Activated CD8-positive, alpha-beta T cell treated with anti-CD3 and anti-CD28 coated beads for 36 hours (primary cell): ENCODE measurements at regions not wholly inside any gene's neighbourhood (a gene's known extent, or its start where the extent isn't known, plus 50 kb on each side); places are given as distances from the start of the nearest gene placed in this dataset.

Experiments
- ATAC-seq: fragments of 200-7000 bp; cut with Tn5 transposase; one replicate; pipeline ENCODE4 v1.10.0; 2021; ENCODE audit warnings: mild to moderate bottlenecking, moderate library complexity
- CTCF ChIA-PET: fragments of 350-600 bp; sonication (Branson Sonifier 250); formaldehyde crosslinking; loops from one replicate; lab custom pipeline; 2021; ENCODE audit warnings: antibody characterized with exemption; lab: Charles Lee
- POLR2A ChIA-PET: fragments of 350-600 bp; sonication (Branson Sonifier 250); formaldehyde crosslinking; loops from one replicate; lab custom pipeline; 2021; ENCODE audit warnings: antibody characterized with exemption; lab: Charles Lee
- DNase-seq: peaks from one replicate; pipeline ENCODE4 v3.0.0-alpha.2; 2020
- H3K27ac Mint-ChIP-seq: one replicate; pipeline ENCODE4 v1.8.0; 2021; ENCODE audit warnings: mild to moderate bottlenecking, mixed read lengths
- H3K27me3 Mint-ChIP-seq: one replicate; pipeline ENCODE4 v1.8.0; 2021; ENCODE audit warnings: mixed read lengths
- H3K36me3 Mint-ChIP-seq: one replicate; pipeline ENCODE4 v1.8.0; 2021; ENCODE audit warnings: low read depth, mixed read lengths
- H3K4me1 Mint-ChIP-seq: one replicate; pipeline ENCODE4 v1.8.0; 2021; ENCODE audit warnings: low read depth, mixed read lengths
- H3K4me3 Mint-ChIP-seq: one replicate; pipeline ENCODE4 v1.8.0; 2021; ENCODE audit warnings: mild to moderate bottlenecking, moderate library complexity, mixed read lengths
- H3K9me3 Mint-ChIP-seq: one replicate; pipeline ENCODE4 v1.8.0; 2021; ENCODE audit warnings: mixed read lengths
- CTCF ChIP-seq: fragments of 200-600 bp; IDR thresholded peaks from one replicate; pipeline ENCODE4 v1.8.0; 2022; ENCODE audit warnings: antibody characterized with exemption, mild to moderate bottlenecking
- intact Hi-C: fragments of 100-400 bp; cut with micrococcal nuclease; formaldehyde crosslinking; loops from one replicate; pipeline ENCODE4 v1.10.0; 2022

- peaks cover 4% of the 10 kb centered on the region for H3K4me1 Mint-ChIP-seq
- H3K4me3 Mint-ChIP-seq = no peak overlapping the region
- intact Hi-C loops = no loop called here
- CTCF ChIA-PET = no interaction called here
- H3K27me3 Mint-ChIP-seq = no peaks in the 10 kb centered on the region
- no peak for TF ChIP-seq CTCF
- H3K9me3 Mint-ChIP-seq = no peaks in the 10 kb centered on the region
- H3K36me3 Mint-ChIP-seq = no peaks in the 10 kb centered on the region
- no peak for DNase-seq
- POLR2A ChIA-PET = no interaction called here
- ATAC-seq = no peak
- no peak overlapping the region for H3K27ac Mint-ChIP-seq
Measured at GRCh38 chr4:22094217-22094616, 145.6 kb upstream of the KCNIP4 start.

- Mint-ChIP-seq H3K27me3 (no peaks in the 10 kb centered on the region), H3K36me3 (no peaks in the 10 kb centered on the region), H3K27ac (no peak overlapping the region), H3K4me1 (no peaks in the 10 kb centered on the region), H3K9me3 (no peaks in the 10 kb centered on the region), H3K4me3 (no peak overlapping the region)
- no peak for ATAC-seq
- CTCF ChIA-PET = no interaction called here
- DNase-seq = no peak
- no peak for TF ChIP-seq CTCF
- POLR2A ChIA-PET = no interaction called here
- intact Hi-C loops = no loop called here
Measured at GRCh38 chr4:22093126-22093525, 144.6 kb upstream of the KCNIP4 start.

- H3K4me1 Mint-ChIP-seq = no peaks in the 10 kb centered on the region
- H3K27ac Mint-ChIP-seq = no peak overlapping the region
- ChIA-PET CTCF (no interaction called here), POLR2A (no interaction called here)
- intact Hi-C loops = no loop called here
- no peaks in the 10 kb centered on the region for H3K36me3 Mint-ChIP-seq
- H3K9me3 Mint-ChIP-seq = peaks cover 6% of the 10 kb centered on the region
- no peaks in the 10 kb centered on the region for H3K27me3 Mint-ChIP-seq
- no peak for DNase-seq
- H3K4me3 Mint-ChIP-seq = no peak overlapping the region
- no peak for ATAC-seq
- no peak for TF ChIP-seq CTCF
Measured at GRCh38 chr4:22091906-22092305, 143.3 kb upstream of the KCNIP4 start.

GRCh38 chr4:22091352-22091717 is 142.8 kb upstream of the KCNIP4 start:
- ChIA-PET CTCF (no interaction called here), POLR2A (no interaction called here)
- peaks cover 10% of the 10 kb centered on the region for H3K9me3 Mint-ChIP-seq
- H3K27me3 Mint-ChIP-seq = no peaks in the 10 kb centered on the region
- H3K4me1 Mint-ChIP-seq = no peaks in the 10 kb centered on the region
- intact Hi-C loops = no loop called here
- no peaks in the 10 kb centered on the region for H3K36me3 Mint-ChIP-seq
- H3K4me3 Mint-ChIP-seq = no peak overlapping the region
- ATAC-seq (no peak), DNase-seq (no peak)
- no peak for TF ChIP-seq CTCF
- no peak overlapping the region for H3K27ac Mint-ChIP-seq

GRCh38 chr4:22090661-22091351 is 142.2 kb upstream of the KCNIP4 start:
- Mint-ChIP-seq H3K4me1 (no peaks in the 10 kb centered on the region), H3K27me3 (no peaks in the 10 kb centered on the region), H3K36me3 (no peaks in the 10 kb centered on the region), H3K27ac (no peak overlapping the region), H3K4me3 (no peak overlapping the region), H3K9me3 (peaks cover 15% of the 10 kb centered on the region)
- ATAC-seq (no peak), DNase-seq (no peak)
- POLR2A ChIA-PET = no interaction called here
- CTCF ChIA-PET = interaction anchor here (0.8 kb wide), 1 partner anchor 12 kb away, joined by 3 read pairs; no protein-coding TSS in a partner anchor
- intact Hi-C loops = no loop called here
- TF ChIP-seq CTCF = no peak
